Keratinocyte (primary cell): ENCODE measurements at regions not wholly inside any gene's neighbourhood (a gene's known extent, or its start where the extent isn't known, plus 50 kb on each side); places are given as distances from the start of the nearest gene placed in this dataset.

Experiments
- DNase-seq: peaks from one replicate; pipeline ENCODE4 v3.0.0-alpha.2; 2011; ENCODE audit warnings: low read depth, missing footprints, low spot score
- FAIRE-seq: peaks from 2 replicates; lab custom pipeline; 2011; peaks lifted over from hg19 to GRCh38; lab: Jason Lieb, UNC
- H2AFZ ChIP-seq: 2 replicates; pipeline ENCODE4 v1.6.0; 2012; ENCODE audit warnings: low read length, control low read depth, inconsistent platforms; ENCODE audit not compliant: control insufficient read depth
- H3K27ac ChIP-seq: 2 replicates; pipeline ENCODE4 v1.5.1; 2011; ENCODE audit warnings: low read length; ENCODE audit not compliant: control insufficient read depth, insufficient read depth
- H3K27me3 ChIP-seq: 3 replicates; pipeline ENCODE4 v1.6.0; 2011; ENCODE audit warnings: low read length; ENCODE audit not compliant: control insufficient read depth, insufficient read depth; ENCODE audit errors: extremely low read depth
- H3K36me3 ChIP-seq, 2 experiments: 2 replicates in 1 of 2; 3 replicates in 1 of 2; pipeline ENCODE4 v1.5.1; 2011; ENCODE audit warnings: low read length in 2 of 2, mild to moderate bottlenecking in 1 of 2; ENCODE audit not compliant: control insufficient read depth in 2 of 2, insufficient read depth in 2 of 2; ENCODE audit errors: extremely low read depth in 1 of 2
- H3K4me1 ChIP-seq: 3 replicates; pipeline ENCODE4 v1.5.1; 2011; ENCODE audit warnings: low read length; ENCODE audit not compliant: control insufficient read depth, insufficient read depth; ENCODE audit errors: extremely low read depth
- H3K4me2 ChIP-seq: 3 replicates; pipeline ENCODE4 v1.6.0; 2011; ENCODE audit warnings: low read depth, low read length; ENCODE audit not compliant: control insufficient read depth, insufficient read depth; ENCODE audit errors: extremely low read depth
- H3K4me3 ChIP-seq, 3 experiments: fragments of 200-600 bp in 1 of 3; sonication (generic) in 1 of 3; 2 replicates in 2 of 3; 3 replicates in 1 of 3; pipeline ENCODE4 v1.5.1; 2011 to 2016; ENCODE audit warnings: low read length in 3 of 3, mild to moderate bottlenecking in 3 of 3, control low read depth in 2 of 3, inconsistent platforms in 1 of 3, low read depth in 1 of 3, mixed read lengths in 1 of 3, mixed run types in 1 of 3, moderate library complexity in 1 of 3; ENCODE audit not compliant: control insufficient read depth in 2 of 3, insufficient read depth in 2 of 3; ENCODE audit errors: extremely low read depth in 1 of 3
- H3K79me2 ChIP-seq: 2 replicates; pipeline ENCODE4 v1.6.0; 2012; ENCODE audit warnings: low read length; ENCODE audit not compliant: control insufficient read depth, insufficient read depth
- H3K9ac ChIP-seq: 3 replicates; pipeline ENCODE4 v1.6.0; 2011; ENCODE audit warnings: low read length; ENCODE audit not compliant: control insufficient read depth, insufficient read depth; ENCODE audit errors: extremely low read depth
- H3K9me1 ChIP-seq: 3 replicates; pipeline ENCODE4 v1.6.0; 2011; ENCODE audit warnings: low read length; ENCODE audit not compliant: control insufficient read depth, insufficient read depth; ENCODE audit errors: extremely low read depth
- H3K9me3 ChIP-seq: 2 replicates; pipeline ENCODE4 v1.5.1; 2012; ENCODE audit warnings: low read depth, low read length; ENCODE audit not compliant: control insufficient read depth
- H4K20me1 ChIP-seq: 3 replicates; pipeline ENCODE4 v1.6.0; 2011; ENCODE audit warnings: low read length; ENCODE audit not compliant: control insufficient read depth, insufficient read depth; ENCODE audit errors: extremely low read depth
- EZH2 ChIP-seq: IDR thresholded peaks from one replicate; pipeline ENCODE4 v1.6.1; 2012; ENCODE audit warnings: inconsistent platforms, mild to moderate bottlenecking, low read length, moderate library complexity
- dilution Hi-C: fragments of 300-500 bp; cut with MboI; formaldehyde crosslinking; loops from one replicate; pipeline ENCODE4 v1.7.0; 2020; ENCODE audit warnings: low sequenced_read_pairs; ENCODE audit not compliant: extremely low pct_ligation_motif_present
- TF ChIP-seq, protein P1 (sequence below), 3 experiments: IDR thresholded peaks in 1 of 3; conservative IDR thresholded peaks in 1 of 3; optimal IDR thresholded peaks in 1 of 3; 2 replicates in 2 of 3; 3 replicates in 1 of 3; pipeline versions ENCODE3 to v1.5.1; 2011; ENCODE audit warnings: low read length in 3 of 3, mild to moderate bottlenecking in 3 of 3, moderate library complexity in 2 of 3, control low read depth in 1 of 3, inconsistent platforms in 1 of 3; ENCODE audit not compliant: insufficient read depth in 2 of 3; ENCODE audit errors: extremely low read depth in 1 of 3

DNA sequence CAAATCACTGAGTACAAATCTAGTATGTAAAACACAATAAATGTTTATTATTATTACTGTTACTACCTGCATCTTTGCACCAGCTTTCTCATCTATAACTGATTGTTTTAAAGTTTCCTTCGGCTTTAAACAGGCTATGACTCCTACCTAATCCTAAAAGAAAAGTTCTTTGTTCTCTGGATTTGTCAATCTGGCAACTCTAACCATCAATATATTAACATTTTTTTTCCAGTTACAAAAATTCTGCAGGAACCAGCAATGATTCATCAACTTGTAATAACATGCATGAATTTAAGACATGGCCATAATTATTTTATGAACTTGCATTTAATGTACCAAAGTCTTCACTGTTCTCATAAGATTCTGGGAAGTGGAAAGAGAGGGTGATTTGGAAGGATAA is 228.5 kb downstream of the PIK3R1 start:
- H3K4me3 ChIP-seq = peak overlapping the region in 1 of 3 experiments; percentile 28
- peak overlapping the region; percentile 48 for H2AFZ ChIP-seq
- H3K36me3 ChIP-seq = no peaks in the 10 kb centered on the region
- H3K9me1 ChIP-seq = no peaks in the 10 kb centered on the region
- H3K4me2 ChIP-seq = peak overlapping the region; percentile 40
- H4K20me1 ChIP-seq = no peaks in the 10 kb centered on the region
- peak; percentile 67 for FAIRE-seq
- no peaks in the 10 kb centered on the region for H3K9me3 ChIP-seq
- H3K4me1 ChIP-seq = peaks cover 11% of the 10 kb centered on the region
- H3K27me3 ChIP-seq = no peaks in the 10 kb centered on the region
- no peaks in the 10 kb centered on the region for H3K79me2 ChIP-seq
- DNase-seq = no peak
- dilution Hi-C loops = no loop called here
- H3K27ac ChIP-seq = no peak overlapping the region
- TF ChIP-seq, protein P1, sequence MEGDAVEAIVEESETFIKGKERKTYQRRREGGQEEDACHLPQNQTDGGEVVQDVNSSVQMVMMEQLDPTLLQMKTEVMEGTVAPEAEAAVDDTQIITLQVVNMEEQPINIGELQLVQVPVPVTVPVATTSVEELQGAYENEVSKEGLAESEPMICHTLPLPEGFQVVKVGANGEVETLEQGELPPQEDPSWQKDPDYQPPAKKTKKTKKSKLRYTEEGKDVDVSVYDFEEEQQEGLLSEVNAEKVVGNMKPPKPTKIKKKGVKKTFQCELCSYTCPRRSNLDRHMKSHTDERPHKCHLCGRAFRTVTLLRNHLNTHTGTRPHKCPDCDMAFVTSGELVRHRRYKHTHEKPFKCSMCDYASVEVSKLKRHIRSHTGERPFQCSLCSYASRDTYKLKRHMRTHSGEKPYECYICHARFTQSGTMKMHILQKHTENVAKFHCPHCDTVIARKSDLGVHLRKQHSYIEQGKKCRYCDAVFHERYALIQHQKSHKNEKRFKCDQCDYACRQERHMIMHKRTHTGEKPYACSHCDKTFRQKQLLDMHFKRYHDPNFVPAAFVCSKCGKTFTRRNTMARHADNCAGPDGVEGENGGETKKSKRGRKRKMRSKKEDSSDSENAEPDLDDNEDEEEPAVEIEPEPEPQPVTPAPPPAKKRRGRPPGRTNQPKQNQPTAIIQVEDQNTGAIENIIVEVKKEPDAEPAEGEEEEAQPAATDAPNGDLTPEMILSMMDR (optimal IDR thresholded peaks at IDR 0.05 in 1 of 3, IDR thresholded peaks at IDR 0.05 in 1 of 3, conservative IDR thresholded peaks at IDR 0.05 in 1 of 3; ENCODE audit: extremely low read depth in 1 of 3, insufficient read depth in 2 of 3, low read length in 3 of 3) = no peak
- no peak for TF ChIP-seq EZH2
- no peak overlapping the region for H3K9ac ChIP-seq

DNA sequence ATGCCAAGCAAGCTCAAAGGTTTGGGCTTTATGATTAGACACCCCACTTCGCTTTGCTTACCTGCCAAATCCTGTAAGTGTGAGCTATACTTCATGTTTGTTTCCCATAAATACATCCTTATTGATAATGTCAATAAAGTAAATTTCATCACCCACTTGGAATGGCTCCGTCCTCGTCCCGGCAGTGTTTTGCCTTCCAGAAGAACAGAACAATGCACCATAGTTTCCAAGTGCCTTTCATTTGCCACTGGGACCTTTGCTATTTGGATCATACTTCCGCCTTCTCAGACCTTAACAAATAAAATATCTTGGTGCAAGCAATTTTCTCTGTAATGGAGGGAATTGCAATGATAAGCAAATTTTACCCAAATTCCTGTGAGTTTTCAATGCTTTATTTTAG is 229.3 kb downstream of the PIK3R1 start:
- dilution Hi-C loops = no loop called here
- no peak for TF ChIP-seq EZH2
- TF ChIP-seq, protein P1 (optimal IDR thresholded peaks at IDR 0.05 in 1 of 3, IDR thresholded peaks at IDR 0.05 in 1 of 3, conservative IDR thresholded peaks at IDR 0.05 in 1 of 3; ENCODE audit: extremely low read depth in 1 of 3, insufficient read depth in 2 of 3, low read length in 3 of 3) = no peak
- Histone ChIP-seq H3K9me3 (no peaks in the 10 kb centered on the region), H3K36me3 (no peaks in the 10 kb centered on the region), H3K27me3 (no peaks in the 10 kb centered on the region), H3K4me3 (no peak overlapping the region), H3K4me1 (peaks cover 11% of the 10 kb centered on the region), H2AFZ (peak overlapping the region; percentile 85), H4K20me1 (no peaks in the 10 kb centered on the region), H3K27ac (no peak overlapping the region), H3K9me1 (no peaks in the 10 kb centered on the region), H3K9ac (no peak overlapping the region), H3K79me2 (no peaks in the 10 kb centered on the region), H3K4me2 (peak overlapping the region; percentile 40)
- FAIRE-seq = no peak
- no peak for DNase-seq
